ENCODE measurements at regions not wholly inside any gene's neighbourhood (a gene's known extent, or its start where the extent isn't known, plus 50 kb on each side); places are given as distances from the start of the nearest gene placed in this dataset.

GRCh38 chr14:51600658-51601057, 51.1 kb upstream of the FRMD6 start:
- in situ Hi-C loops (cut with MboI; ENCODE audit: low pct_unique_long_range_greater_than_20kb, low sequenced_read_pairs, unreplicated experiment), result no loop called here
- DNase-seq (ENCODE audit: low spot score), result no peak
- TF ChIP-seq CTCF (IDR thresholded peaks at IDR 0.05; ENCODE audit: extremely low read depth, insufficient read depth, missing control alignments), result no peak

Measured in GM13977 (cell line).